Smooth muscle cell (in vitro differentiated cells): ENCODE measurements at regions not wholly inside any gene's neighbourhood (a gene's known extent, or its start where the extent isn't known, plus 50 kb on each side); places are given as distances from the start of the nearest gene placed in this dataset.

Experiments used
- DNase-seq: peaks from one replicate; lab custom pipeline; 2025; ENCODE audit not compliant: unreplicated experiment; lab: John Stamatoyannopoulos, UW
- H2AFZ ChIP-seq: fragments of 200-600 bp; sonication (generic); 2 replicates; pipeline ENCODE4 v1.6.0; 2016; ENCODE audit warnings: antibody characterized with exemption, low read depth, mild to moderate bottlenecking
- H3F3A ChIP-seq: fragments of 200-600 bp; sonication (generic); 2 replicates; pipeline ENCODE4 v1.6.0; 2017; ENCODE audit warnings: antibody characterized with exemption, low read depth
- H3K27ac ChIP-seq: fragments of 200-600 bp; sonication (generic); 2 replicates; pipeline ENCODE4 v1.5.1; 2016; ENCODE audit warnings: low read depth, mild to moderate bottlenecking
- H3K27me3 ChIP-seq: fragments of 200-600 bp; sonication (generic); 2 replicates; pipeline ENCODE4 v1.6.1; 2016; ENCODE audit warnings: low read depth, mild to moderate bottlenecking
- H3K36me3 ChIP-seq: fragments of 200-600 bp; sonication (generic); 2 replicates; pipeline ENCODE4 v1.5.1; 2016; ENCODE audit warnings: low read depth
- H3K4me1 ChIP-seq: fragments of 200-600 bp; sonication (generic); 2 replicates; pipeline ENCODE4 v1.5.1; 2016; ENCODE audit warnings: low read depth
- H3K4me2 ChIP-seq: fragments of 200-600 bp; sonication (generic); 2 replicates; pipeline ENCODE4 v1.6.0; 2016; ENCODE audit warnings: mild to moderate bottlenecking
- H3K4me3 ChIP-seq: fragments of 200-600 bp; sonication (generic); 2 replicates; pipeline ENCODE4 v1.5.1; 2016; ENCODE audit warnings: mild to moderate bottlenecking
- H3K79me2 ChIP-seq: fragments of 200-600 bp; sonication (generic); 2 replicates; pipeline ENCODE4 v1.6.0; 2016; ENCODE audit warnings: low read depth, mild to moderate bottlenecking
- H3K9ac ChIP-seq: fragments of 200-600 bp; sonication (generic); 2 replicates; pipeline ENCODE4 v1.6.0; 2016; ENCODE audit warnings: low read depth
- H3K9me3 ChIP-seq: fragments of 200-600 bp; sonication (generic); replicated peaks from 2 replicates; pipeline ENCODE4 v1.5.1; 2016; ENCODE audit warnings: low read depth
- H4K20me1 ChIP-seq: fragments of 200-600 bp; sonication (generic); 2 replicates; pipeline ENCODE4 v1.6.0; 2016; ENCODE audit warnings: low read depth
- WGBS: methylation state at CpG from one replicate; pipeline ENCODE4 v1.1.7; 2016; ENCODE audit warnings: low lambda C conversion rate; 5-methylcytosine and 5-hydroxymethylcytosine counted together
- TF ChIP-seq, protein P1 (sequence below): fragments of 200-600 bp; sonication (generic); IDR thresholded peaks from 2 replicates; pipeline ENCODE4 v1.5.1; 2017; ENCODE audit warnings: borderline replicate concordance, mild to moderate bottlenecking, antibody characterized with exemption; ENCODE audit not compliant: insufficient read depth, poor library complexity, severe bottlenecking

DNA sequence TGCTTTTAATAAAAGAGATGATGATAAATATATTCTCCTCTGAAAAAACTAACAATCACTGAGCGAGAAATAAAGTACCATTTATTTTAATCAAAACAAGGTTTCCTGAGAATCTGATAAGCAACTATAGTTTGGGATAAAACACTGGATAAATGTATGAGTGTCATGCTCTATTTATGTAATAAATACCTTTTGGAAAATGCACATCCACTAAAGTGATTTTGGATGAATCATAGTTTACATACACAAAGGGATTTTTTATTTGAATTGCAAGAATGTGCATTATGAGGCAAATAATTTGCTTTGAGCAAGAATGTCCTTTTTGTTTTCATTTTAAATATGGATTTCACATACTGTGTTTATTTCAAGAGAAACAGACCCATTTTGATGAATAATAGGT lies 1483.5 kb downstream of the MRPL39 start:
- Histone ChIP-seq H3K9ac (no peak overlapping the region), H3K27ac (no peak overlapping the region), H3K4me1 (no peaks in the 10 kb centered on the region), H3K4me2 (no peak overlapping the region), H3K36me3 (no peaks in the 10 kb centered on the region), H3K79me2 (no peaks in the 10 kb centered on the region), H3F3A (no peaks in the 10 kb centered on the region), H2AFZ (no peak overlapping the region), H3K27me3 (no peaks in the 10 kb centered on the region), H3K9me3 (no peaks in the 10 kb centered on the region), H3K4me3 (no peak overlapping the region), H4K20me1 (no peaks in the 10 kb centered on the region)
- TF ChIP-seq, protein P1, sequence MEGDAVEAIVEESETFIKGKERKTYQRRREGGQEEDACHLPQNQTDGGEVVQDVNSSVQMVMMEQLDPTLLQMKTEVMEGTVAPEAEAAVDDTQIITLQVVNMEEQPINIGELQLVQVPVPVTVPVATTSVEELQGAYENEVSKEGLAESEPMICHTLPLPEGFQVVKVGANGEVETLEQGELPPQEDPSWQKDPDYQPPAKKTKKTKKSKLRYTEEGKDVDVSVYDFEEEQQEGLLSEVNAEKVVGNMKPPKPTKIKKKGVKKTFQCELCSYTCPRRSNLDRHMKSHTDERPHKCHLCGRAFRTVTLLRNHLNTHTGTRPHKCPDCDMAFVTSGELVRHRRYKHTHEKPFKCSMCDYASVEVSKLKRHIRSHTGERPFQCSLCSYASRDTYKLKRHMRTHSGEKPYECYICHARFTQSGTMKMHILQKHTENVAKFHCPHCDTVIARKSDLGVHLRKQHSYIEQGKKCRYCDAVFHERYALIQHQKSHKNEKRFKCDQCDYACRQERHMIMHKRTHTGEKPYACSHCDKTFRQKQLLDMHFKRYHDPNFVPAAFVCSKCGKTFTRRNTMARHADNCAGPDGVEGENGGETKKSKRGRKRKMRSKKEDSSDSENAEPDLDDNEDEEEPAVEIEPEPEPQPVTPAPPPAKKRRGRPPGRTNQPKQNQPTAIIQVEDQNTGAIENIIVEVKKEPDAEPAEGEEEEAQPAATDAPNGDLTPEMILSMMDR = no peak
- no peak for DNase-seq
- 93% methylated on average over 1 of the region's 1 CpG for WGBS

DNA sequence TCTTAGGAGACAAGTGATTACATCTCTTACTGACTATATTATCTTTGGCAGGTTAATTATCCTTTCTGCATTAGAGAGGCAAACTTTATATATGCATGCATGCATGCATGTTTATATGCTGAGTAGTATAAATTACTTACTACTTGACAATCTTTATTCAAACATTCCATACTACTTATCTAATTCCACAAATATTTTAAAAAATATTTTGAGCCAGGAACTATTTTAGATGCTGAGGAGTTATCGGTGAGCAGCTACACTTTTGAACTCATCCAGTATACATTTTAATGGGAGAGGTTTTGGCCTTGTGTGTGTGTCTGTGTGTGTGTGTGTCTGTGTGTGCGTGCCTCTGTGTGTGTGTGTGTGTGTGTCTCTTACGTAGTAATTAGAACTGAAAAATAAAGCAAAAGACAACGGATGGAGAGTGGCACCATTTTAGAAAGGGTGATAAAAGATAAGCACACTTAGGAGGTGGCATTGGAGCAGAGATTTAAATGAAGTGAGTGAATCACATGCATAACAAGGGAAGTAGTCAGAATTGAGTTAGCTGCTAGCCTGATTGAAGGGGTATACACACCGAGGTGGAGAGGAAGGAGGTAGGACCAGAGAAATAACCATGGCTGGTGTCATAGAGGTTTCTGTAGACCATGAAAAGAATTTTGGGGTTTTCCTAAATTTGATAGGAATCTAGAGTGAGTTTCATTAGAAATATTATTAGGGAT lies 1488.4 kb downstream of the MRPL39 start:
- no peak overlapping the region for H3K9ac ChIP-seq
- H3K27me3 ChIP-seq = no peaks in the 10 kb centered on the region
- DNase-seq = no peak
- no peaks in the 10 kb centered on the region for H4K20me1 ChIP-seq
- H3K4me3 ChIP-seq = no peak overlapping the region
- WGBS = 75% methylated on average over 5 of the region's 5 CpGs
- no peak overlapping the region for H3K27ac ChIP-seq
- TF ChIP-seq, protein P1 = no peak
- H3K9me3 ChIP-seq = no peaks in the 10 kb centered on the region
- H3K4me2 ChIP-seq = no peak overlapping the region
- no peaks in the 10 kb centered on the region for H3K4me1 ChIP-seq
- no peaks in the 10 kb centered on the region for H3F3A ChIP-seq
- H3K79me2 ChIP-seq = no peaks in the 10 kb centered on the region
- no peak overlapping the region for H2AFZ ChIP-seq
- no peaks in the 10 kb centered on the region for H3K36me3 ChIP-seq

DNA sequence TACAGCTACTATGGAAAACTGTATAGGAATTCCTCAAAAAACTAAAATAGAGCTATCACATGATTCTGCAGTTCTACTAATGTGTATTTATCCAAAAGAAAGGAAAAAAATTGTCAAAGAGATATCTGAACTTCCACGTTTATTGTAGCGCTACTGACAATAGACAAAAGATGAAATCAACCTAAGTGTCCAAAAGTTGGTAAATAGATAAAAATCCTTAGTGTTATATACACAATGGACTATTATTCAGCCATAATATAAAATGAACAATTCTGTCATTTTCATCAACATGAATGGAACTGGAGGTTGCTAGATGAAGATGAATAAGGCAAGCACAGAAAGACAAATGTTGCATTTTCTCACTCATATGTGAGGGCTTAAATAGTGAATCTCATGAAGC lies 1492.1 kb downstream of the MRPL39 start:
- Histone ChIP-seq H3K9ac (no peak overlapping the region), H3F3A (no peaks in the 10 kb centered on the region), H3K27ac (no peak overlapping the region), H3K36me3 (no peaks in the 10 kb centered on the region), H3K4me1 (no peaks in the 10 kb centered on the region), H2AFZ (no peak overlapping the region), H3K4me3 (no peak overlapping the region), H3K4me2 (no peak overlapping the region), H3K27me3 (no peaks in the 10 kb centered on the region), H4K20me1 (no peaks in the 10 kb centered on the region), H3K9me3 (no peaks in the 10 kb centered on the region), H3K79me2 (no peaks in the 10 kb centered on the region)
- TF ChIP-seq, protein P1 = no peak
- DNase-seq = no peak
- WGBS = 81% methylated on average over 2 of the region's 2 CpGs

DNA sequence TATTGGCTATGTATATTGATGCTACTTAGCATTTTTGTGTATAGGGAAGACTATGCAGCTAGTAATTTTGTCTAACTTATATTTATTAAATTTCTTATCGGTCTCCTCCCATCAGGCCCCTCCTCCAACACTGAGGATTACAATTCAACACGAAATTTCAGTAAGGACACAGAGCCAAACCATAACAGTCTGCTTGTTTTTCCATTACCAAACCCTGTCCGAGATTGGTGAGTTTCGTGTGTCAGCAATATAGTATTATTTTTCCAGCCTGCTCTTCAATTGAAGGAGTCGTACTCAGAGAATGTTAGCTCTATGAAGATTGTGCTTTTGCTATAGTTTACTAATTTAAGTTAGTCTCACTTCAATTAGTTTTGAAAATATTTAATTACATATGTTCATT lies 1495.3 kb downstream of the MRPL39 start:
- Histone ChIP-seq H3K9ac (no peak overlapping the region), H4K20me1 (no peaks in the 10 kb centered on the region), H3K4me3 (no peak overlapping the region), H3K4me2 (no peak overlapping the region), H3F3A (no peaks in the 10 kb centered on the region), H3K79me2 (no peaks in the 10 kb centered on the region), H3K4me1 (no peaks in the 10 kb centered on the region), H3K27me3 (no peaks in the 10 kb centered on the region), H3K27ac (no peak overlapping the region), H3K9me3 (no peaks in the 10 kb centered on the region), H2AFZ (no peak overlapping the region), H3K36me3 (no peaks in the 10 kb centered on the region)
- DNase-seq = no peak
- TF ChIP-seq, protein P1 = no peak
- 39% methylated on average over 5 of the region's 5 CpGs for WGBS
